ENCODE measurements at regions not wholly inside any gene's neighbourhood (a gene's known extent, or its start where the extent isn't known, plus 50 kb on each side); places are given as distances from the start of the nearest gene placed in this dataset.

DNA sequence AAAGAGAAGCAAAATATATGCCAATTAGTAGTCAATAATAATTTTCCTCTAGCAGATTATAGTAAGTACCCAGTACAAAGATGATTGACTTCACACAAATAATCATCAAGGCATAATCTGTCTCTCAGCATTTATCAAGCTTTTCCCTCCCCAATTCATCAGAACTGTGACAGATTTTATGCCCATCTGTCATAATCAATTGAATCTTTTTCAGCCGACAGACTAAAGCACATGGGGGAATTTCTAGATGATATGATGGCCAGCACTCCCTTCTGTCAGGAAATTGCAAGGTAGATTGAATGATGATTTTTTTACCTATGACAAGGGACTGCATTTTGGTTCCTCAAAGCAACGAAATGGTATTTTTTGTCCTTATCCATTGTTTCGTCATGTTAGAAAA is 227.1 kb upstream of the CYLC2 start:
- H3K4me3 ChIP-seq (ENCODE audit: low read depth in 2 of 2, low read length in 1 of 2): no peak overlapping the region
- H2AFZ ChIP-seq (ENCODE audit: low read depth): no peak overlapping the region
- no peaks in the 10 kb centered on the region for H3K9me3 ChIP-seq
- no peak for DNase-seq
- no peak overlapping the region for H3K9ac ChIP-seq
- H3K27me3 ChIP-seq (ENCODE audit: insufficient read depth): no peaks in the 10 kb centered on the region
- H3F3A ChIP-seq (replicated peaks; ENCODE audit: insufficient read depth): no peaks in the 10 kb centered on the region
- H3K27ac ChIP-seq (ENCODE audit: low read depth in 2 of 2, low read length in 1 of 2): no peak overlapping the region
- 18% methylated on average over 3 of the region's 3 CpGs for WGBS (ENCODE audit: low lambda C conversion rate)
- no peaks in the 10 kb centered on the region for H3K36me3 ChIP-seq (replicated peaks in 1 of 2; ENCODE audit: control insufficient read depth in 1 of 2, insufficient read depth in 2 of 2, low read length in 1 of 2)
- H3K4me1 ChIP-seq (ENCODE audit: control insufficient read depth in 1 of 2, insufficient read depth in 2 of 2, low read depth in 1 of 2, low read length in 1 of 2): no peaks in the 10 kb centered on the region
- H3K9me2 ChIP-seq: no peaks in the 10 kb centered on the region
- CTCF ChIA-PET: no interaction called here
- POLR2A ChIA-PET: no interaction called here
- H3K4me2 ChIP-seq: no peak overlapping the region
- TF ChIP-seq MEF2A (IDR thresholded peaks at IDR 0.05; ENCODE audit: borderline replicate concordance, low read depth) (no peak), FOXJ3 (CRISPR knock-in tag; IDR thresholded peaks at IDR 0.05) (no peak)
- TF ChIP-seq, protein P1, sequence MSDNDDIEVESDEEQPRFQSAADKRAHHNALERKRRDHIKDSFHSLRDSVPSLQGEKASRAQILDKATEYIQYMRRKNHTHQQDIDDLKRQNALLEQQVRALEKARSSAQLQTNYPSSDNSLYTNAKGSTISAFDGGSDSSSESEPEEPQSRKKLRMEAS (IDR thresholded peaks at IDR 0.05; ENCODE audit: low read depth): no peak
- H3K79me2 ChIP-seq (ENCODE audit: insufficient read depth): no peaks in the 10 kb centered on the region
- no peaks in the 10 kb centered on the region for H4K20me1 ChIP-seq (ENCODE audit: insufficient read depth)

DNA sequence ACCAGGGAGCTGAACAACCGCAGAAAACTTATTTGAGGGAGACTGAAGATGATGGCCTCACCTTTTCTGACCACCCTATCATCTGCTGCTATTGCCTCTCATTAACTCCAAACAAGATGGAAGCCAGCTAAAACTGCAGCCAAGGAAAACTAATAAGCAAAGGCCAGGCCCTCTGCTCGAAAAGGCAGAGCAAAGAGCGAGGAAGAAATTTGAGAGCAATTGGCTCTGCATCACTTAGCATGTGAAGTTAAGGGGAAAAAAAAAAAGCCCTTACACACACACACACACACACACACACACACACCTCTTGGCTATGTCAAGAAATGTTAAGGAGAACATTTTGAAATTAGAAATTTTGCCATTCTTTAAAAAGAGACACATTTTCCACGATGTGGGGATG is 228.1 kb upstream of the CYLC2 start:
- no peaks in the 10 kb centered on the region for H3K27me3 ChIP-seq (ENCODE audit: insufficient read depth)
- H3K27ac ChIP-seq (ENCODE audit: low read depth in 2 of 2, low read length in 1 of 2): no peak overlapping the region
- POLR2A ChIA-PET: no interaction called here

DNA sequence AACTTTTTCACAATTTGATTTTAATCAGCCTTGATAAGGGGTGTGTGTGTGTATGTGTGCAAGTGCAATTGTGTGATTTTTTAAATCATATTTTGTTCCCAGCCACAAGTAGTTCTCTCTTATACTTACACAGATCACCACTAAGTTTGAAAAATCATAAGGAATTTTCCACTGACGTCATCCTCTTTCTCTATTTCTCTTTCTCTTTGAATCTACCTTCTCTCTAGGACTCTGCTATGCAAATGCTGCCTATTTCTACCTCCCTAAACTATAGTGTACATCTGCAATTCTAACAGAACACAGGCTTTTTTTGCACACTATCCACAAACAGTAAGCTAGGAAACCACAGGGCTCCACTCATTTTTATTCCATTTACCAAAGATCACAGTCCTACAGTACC is 254.6 kb upstream of the CYLC2 start:
- no peak overlapping the region for H2AFZ ChIP-seq (ENCODE audit: low read depth)
- no peaks in the 10 kb centered on the region for H3K27me3 ChIP-seq (ENCODE audit: insufficient read depth)
- no peaks in the 10 kb centered on the region for H3K36me3 ChIP-seq (replicated peaks in 1 of 2; ENCODE audit: control insufficient read depth in 1 of 2, insufficient read depth in 2 of 2, low read length in 1 of 2)
- H3K9me2 ChIP-seq: no peaks in the 10 kb centered on the region
- 0% methylated on average over 1 of the region's 1 CpG for WGBS (ENCODE audit: low lambda C conversion rate)
- ChIA-PET CTCF (no interaction called here), POLR2A (no interaction called here)
- no peaks in the 10 kb centered on the region for H3K79me2 ChIP-seq (ENCODE audit: insufficient read depth)
- no peak overlapping the region for H3K4me3 ChIP-seq (ENCODE audit: low read depth in 2 of 2, low read length in 1 of 2)
- no peaks in the 10 kb centered on the region for H3F3A ChIP-seq (replicated peaks; ENCODE audit: insufficient read depth)
- H3K4me2 ChIP-seq: no peak overlapping the region
- H3K9me3 ChIP-seq: no peaks in the 10 kb centered on the region
- H3K27ac ChIP-seq (ENCODE audit: low read depth in 2 of 2, low read length in 1 of 2): no peak overlapping the region
- no peak overlapping the region for H3K9ac ChIP-seq
- no peak for DNase-seq
- no peaks in the 10 kb centered on the region for H4K20me1 ChIP-seq (ENCODE audit: insufficient read depth)
- H3K4me1 ChIP-seq (ENCODE audit: control insufficient read depth in 1 of 2, insufficient read depth in 2 of 2, low read depth in 1 of 2, low read length in 1 of 2): no peaks in the 10 kb centered on the region
- TF ChIP-seq, protein P2, sequence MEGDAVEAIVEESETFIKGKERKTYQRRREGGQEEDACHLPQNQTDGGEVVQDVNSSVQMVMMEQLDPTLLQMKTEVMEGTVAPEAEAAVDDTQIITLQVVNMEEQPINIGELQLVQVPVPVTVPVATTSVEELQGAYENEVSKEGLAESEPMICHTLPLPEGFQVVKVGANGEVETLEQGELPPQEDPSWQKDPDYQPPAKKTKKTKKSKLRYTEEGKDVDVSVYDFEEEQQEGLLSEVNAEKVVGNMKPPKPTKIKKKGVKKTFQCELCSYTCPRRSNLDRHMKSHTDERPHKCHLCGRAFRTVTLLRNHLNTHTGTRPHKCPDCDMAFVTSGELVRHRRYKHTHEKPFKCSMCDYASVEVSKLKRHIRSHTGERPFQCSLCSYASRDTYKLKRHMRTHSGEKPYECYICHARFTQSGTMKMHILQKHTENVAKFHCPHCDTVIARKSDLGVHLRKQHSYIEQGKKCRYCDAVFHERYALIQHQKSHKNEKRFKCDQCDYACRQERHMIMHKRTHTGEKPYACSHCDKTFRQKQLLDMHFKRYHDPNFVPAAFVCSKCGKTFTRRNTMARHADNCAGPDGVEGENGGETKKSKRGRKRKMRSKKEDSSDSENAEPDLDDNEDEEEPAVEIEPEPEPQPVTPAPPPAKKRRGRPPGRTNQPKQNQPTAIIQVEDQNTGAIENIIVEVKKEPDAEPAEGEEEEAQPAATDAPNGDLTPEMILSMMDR (IDR thresholded peaks at IDR 0.05): no peak
- TF ChIP-seq RCOR1 (IDR thresholded peaks at IDR 0.05; ENCODE audit: low read length) (no peak), ELF1 (IDR thresholded peaks at IDR 0.05) (no peak), SIN3A (IDR thresholded peaks at IDR 0.05; ENCODE audit: borderline replicate concordance, low read depth, low read length) (no peak), FOXJ3 (CRISPR knock-in tag; IDR thresholded peaks at IDR 0.05) (no peak), TAF1 (IDR thresholded peaks at IDR 0.05; ENCODE audit: borderline replicate concordance, low read depth, low read length) (no peak)
- TF ChIP-seq, protein P3, sequence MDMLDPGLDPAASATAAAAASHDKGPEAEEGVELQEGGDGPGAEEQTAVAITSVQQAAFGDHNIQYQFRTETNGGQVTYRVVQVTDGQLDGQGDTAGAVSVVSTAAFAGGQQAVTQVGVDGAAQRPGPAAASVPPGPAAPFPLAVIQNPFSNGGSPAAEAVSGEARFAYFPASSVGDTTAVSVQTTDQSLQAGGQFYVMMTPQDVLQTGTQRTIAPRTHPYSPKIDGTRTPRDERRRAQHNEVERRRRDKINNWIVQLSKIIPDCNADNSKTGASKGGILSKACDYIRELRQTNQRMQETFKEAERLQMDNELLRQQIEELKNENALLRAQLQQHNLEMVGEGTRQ (IDR thresholded peaks at IDR 0.05; ENCODE audit: borderline replicate concordance, low read depth, low read length): no peak
- TF ChIP-seq, protein P1 (IDR thresholded peaks at IDR 0.05; ENCODE audit: low read depth): no peak

More for the DNA sequence above, 228.1 kb upstream of the CYLC2 start:
- WGBS (ENCODE audit: low lambda C conversion rate): 11% methylated on average over 4 of the region's 4 CpGs
- Histone ChIP-seq H3K36me3 (replicated peaks in 1 of 2; ENCODE audit: control insufficient read depth in 1 of 2, insufficient read depth in 2 of 2, low read length in 1 of 2) (no peaks in the 10 kb centered on the region), H3K9ac (no peak overlapping the region), H4K20me1 (ENCODE audit: insufficient read depth) (no peaks in the 10 kb centered on the region), H3K9me2 (no peaks in the 10 kb centered on the region), H3F3A (replicated peaks; ENCODE audit: insufficient read depth) (no peaks in the 10 kb centered on the region), H3K4me2 (no peak overlapping the region), H3K79me2 (ENCODE audit: insufficient read depth) (no peaks in the 10 kb centered on the region), H3K4me3 (ENCODE audit: low read depth in 2 of 2, low read length in 1 of 2) (no peak overlapping the region), H3K9me3 (no peaks in the 10 kb centered on the region), H2AFZ (ENCODE audit: low read depth) (no peak overlapping the region), H3K4me1 (ENCODE audit: control insufficient read depth in 1 of 2, insufficient read depth in 2 of 2, low read depth in 1 of 2, low read length in 1 of 2) (no peaks in the 10 kb centered on the region)
- no peak for DNase-seq
- TF ChIP-seq ELF1 (IDR thresholded peaks at IDR 0.05) (no peak), FOXM1 (IDR thresholded peaks at IDR 0.05; ENCODE audit: low read depth) (no peak), GATA2 (CRISPR knock-in tag; IDR thresholded peaks at IDR 0.05) (no peak), RXRA (IDR thresholded peaks at IDR 0.05; ENCODE audit: borderline replicate concordance, low read depth) (no peak), YY1 (IDR thresholded peaks at IDR 0.05; ENCODE audit: low read depth) (no peak), NFIC (IDR thresholded peaks at IDR 0.05; ENCODE audit: borderline replicate concordance) (no peak), POLR2AphosphoS5 (IDR thresholded peaks at IDR 0.05; ENCODE audit: low read depth, low read length) (no peak)
- TF ChIP-seq, protein P4, sequence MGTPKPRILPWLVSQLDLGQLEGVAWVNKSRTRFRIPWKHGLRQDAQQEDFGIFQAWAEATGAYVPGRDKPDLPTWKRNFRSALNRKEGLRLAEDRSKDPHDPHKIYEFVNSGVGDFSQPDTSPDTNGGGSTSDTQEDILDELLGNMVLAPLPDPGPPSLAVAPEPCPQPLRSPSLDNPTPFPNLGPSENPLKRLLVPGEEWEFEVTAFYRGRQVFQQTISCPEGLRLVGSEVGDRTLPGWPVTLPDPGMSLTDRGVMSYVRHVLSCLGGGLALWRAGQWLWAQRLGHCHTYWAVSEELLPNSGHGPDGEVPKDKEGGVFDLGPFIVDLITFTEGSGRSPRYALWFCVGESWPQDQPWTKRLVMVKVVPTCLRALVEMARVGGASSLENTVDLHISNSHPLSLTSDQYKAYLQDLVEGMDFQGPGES (IDR thresholded peaks at IDR 0.05; ENCODE audit: low read depth, low read length): no peak
- TF ChIP-seq, protein P5, sequence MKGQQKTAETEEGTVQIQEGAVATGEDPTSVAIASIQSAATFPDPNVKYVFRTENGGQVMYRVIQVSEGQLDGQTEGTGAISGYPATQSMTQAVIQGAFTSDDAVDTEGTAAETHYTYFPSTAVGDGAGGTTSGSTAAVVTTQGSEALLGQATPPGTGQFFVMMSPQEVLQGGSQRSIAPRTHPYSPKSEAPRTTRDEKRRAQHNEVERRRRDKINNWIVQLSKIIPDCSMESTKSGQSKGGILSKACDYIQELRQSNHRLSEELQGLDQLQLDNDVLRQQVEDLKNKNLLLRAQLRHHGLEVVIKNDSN (IDR thresholded peaks at IDR 0.05; ENCODE audit: borderline replicate concordance, low read depth): no peak
- CTCF ChIA-PET: no interaction called here
